ENCODE measurements at regions not wholly inside any gene's neighbourhood (a gene's known extent, or its start where the extent isn't known, plus 50 kb on each side); places are given as distances from the start of the nearest gene placed in this dataset.

- no peak overlapping the region for H3K9ac ChIP-seq (ENCODE audit: control insufficient read depth, insufficient read depth, low read length)
- ChIA-PET SMC1A (ENCODE audit: uncharacterized antibody, unreplicated experiment) (interaction anchor here (0.6 to 1.1 kb wide), 2 partner anchors 181 to 951 kb away, joined by 3 read pairs; no protein-coding TSS in a partner anchor), CTCF (no interaction called here), RAD21 (ENCODE audit: unreplicated experiment) (no interaction called here), POLR2A (no interaction called here)
- in situ Hi-C loops (cut with MboI) (no loop called here), intact Hi-C loops (cut with micrococcal nuclease; ENCODE audit: unreplicated experiment) (no loop called here)
- BruUV-seq (replicated peaks): no TSS peak
- H2AFZ ChIP-seq (ENCODE audit: control insufficient read depth, low read depth, low read length): no peak overlapping the region
- no peak for FAIRE-seq
- H3K4me1 ChIP-seq (ENCODE audit: control insufficient read depth, insufficient read depth, low read length): no peaks in the 10 kb centered on the region
- ATAC-seq: no peak
- no peak for TF ChIP-seq HDAC2 (IDR thresholded peaks at IDR 0.05)
- TF ChIP-seq NFXL1 (IDR thresholded peaks at IDR 0.05; ENCODE audit: borderline replicate concordance): no peak
- no peak for TF ChIP-seq CREB1 (IDR thresholded peaks at IDR 0.05; ENCODE audit: low read depth)
- TF ChIP-seq TAF1 (IDR thresholded peaks at IDR 0.05; ENCODE audit: borderline replicate concordance, low read depth, low read length): no peak
- no peak for TF ChIP-seq RELA (IDR thresholded peaks at IDR 0.05; ENCODE audit: borderline replicate concordance, partially characterized antibody)
- TF ChIP-seq WRNIP1 (IDR thresholded peaks at IDR 0.05; ENCODE audit: borderline replicate concordance, low read depth, low read length): no peak
- TF ChIP-seq MEF2A (IDR thresholded peaks at IDR 0.05; ENCODE audit: insufficient read depth, low read depth, low read length): no peak
- TF ChIP-seq CBX3 (IDR thresholded peaks at IDR 0.05; ENCODE audit: borderline replicate concordance, low read depth): no peak
- TF ChIP-seq RUNX3 (IDR thresholded peaks at IDR 0.05; ENCODE audit: low read length): no peak
- TF ChIP-seq RAD51 (IDR thresholded peaks at IDR 0.05): no peak
- no peak for TF ChIP-seq NFYA (IDR thresholded peaks at IDR 0.05; ENCODE audit: borderline replicate concordance, low read depth, low read length)
- no peak for TF ChIP-seq ZBTB4 (CRISPR knock-in tag; IDR thresholded peaks at IDR 0.05)
- TF ChIP-seq BCL11A (IDR thresholded peaks at IDR 0.05; ENCODE audit: low read depth, low read length): no peak
- H3K27ac ChIP-seq (ENCODE audit: control insufficient read depth, insufficient read depth): no peak overlapping the region
- H3K36me3 ChIP-seq (ENCODE audit: control insufficient read depth in 2 of 2, insufficient read depth in 2 of 2, low read length in 1 of 2): no peaks in the 10 kb centered on the region
- no peaks in the 10 kb centered on the region for H3K9me3 ChIP-seq (replicated peaks; ENCODE audit: control insufficient read depth, insufficient read depth, low read length)
- no peak overlapping the region for H3K4me3 ChIP-seq
- H4K20me1 ChIP-seq (ENCODE audit: control insufficient read depth, insufficient read depth): no peaks in the 10 kb centered on the region
- DNase-seq (ENCODE audit: low read depth, low spot score): no peak
- no peak overlapping the region for H3K4me2 ChIP-seq (ENCODE audit: control insufficient read depth, insufficient read depth)
- no peaks in the 10 kb centered on the region for H3K79me2 ChIP-seq (ENCODE audit: control insufficient read depth, insufficient read depth, low read length)
- 9% methylated on average over 5 of the region's 5 CpGs for WGBS (ENCODE audit: insufficient coverage, insufficient replicate concordance, low lambda C conversion rate, missing lambda C conversion rate)
- H3K27me3 ChIP-seq (replicated peaks in 1 of 2; ENCODE audit: control insufficient read depth in 2 of 2, insufficient read depth in 2 of 2, low read length in 1 of 2): peaks cover 0 to 5% of the 10 kb centered on the region in 2 experiments; a peak in 3 of 4 replicates
Observed at GRCh38 chr4:182147391-182147790, 95.8 kb upstream of the TENM3 start.

Measured in GM12878 (cell line).